ENCODE measurements at regions not wholly inside any gene's neighbourhood (a gene's known extent, or its start where the extent isn't known, plus 50 kb on each side); places are given as distances from the start of the nearest gene placed in this dataset.

- no peak for TF ChIP-seq CTCF (IDR thresholded peaks at IDR 0.05; ENCODE audit: control extremely low read depth in 1 of 3, insufficient read depth in 1 of 3, low read depth in 1 of 3, low read length in 3 of 3)
- no peak for TF ChIP-seq POLR2A (IDR thresholded peaks at IDR 0.05; ENCODE audit: control extremely low read depth in 1 of 2, low read depth in 2 of 2, low read length in 2 of 2)
Measured at GRCh38 chr2:6392354-6392753, 473.4 kb downstream of the CMPK2 start.

Data from H1 (cell line).